Neural progenitor cell (in vitro differentiated cells): ENCODE measurements at regions not wholly inside any gene's neighbourhood (a gene's known extent, or its start where the extent isn't known, plus 50 kb on each side); places are given as distances from the start of the nearest gene placed in this dataset.
A peak's percentile ranks its signal among the peaks of the same experiment; 100 is the strongest.

Experiments
- DNase-seq: peaks from one replicate; pipeline ENCODE4 v3.0.0-alpha.2; 2016; ENCODE audit warnings: low spot score
- H2AFZ ChIP-seq: fragments of 200-600 bp; sonication (generic); replicated peaks from 2 replicates; pipeline ENCODE4 v1.6.1; 2016; ENCODE audit warnings: antibody characterized with exemption
- H3F3A ChIP-seq: fragments of 200-600 bp; sonication (generic); 2 replicates; pipeline ENCODE4 v1.6.1; 2016; ENCODE audit warnings: antibody characterized with exemption, low read depth
- H3K27ac ChIP-seq: fragments of 200-600 bp; sonication (generic); 2 replicates; pipeline ENCODE4 v1.5.1; 2016; ENCODE audit warnings: mild to moderate bottlenecking
- H3K27me3 ChIP-seq: fragments of 200-600 bp; sonication (generic); 2 replicates; pipeline ENCODE4 v1.6.1; 2016; ENCODE audit warnings: mild to moderate bottlenecking, moderate library complexity
- H3K36me3 ChIP-seq: fragments of 200-600 bp; sonication (generic); 2 replicates; pipeline ENCODE4 v1.5.1; 2016
- H3K4me1 ChIP-seq: fragments of 200-600 bp; sonication (generic); 2 replicates; pipeline ENCODE4 v1.6.1; 2016; ENCODE audit warnings: mixed run types
- H3K4me2 ChIP-seq: fragments of 200-600 bp; sonication (generic); 2 replicates; pipeline ENCODE4 v1.6.1; 2016
- H3K4me3 ChIP-seq: fragments of 200-600 bp; sonication (generic); 2 replicates; pipeline ENCODE4 v1.5.1; 2016
- H3K79me2 ChIP-seq: fragments of 200-600 bp; sonication (generic); 2 replicates; pipeline ENCODE4 v1.6.1; 2016; ENCODE audit warnings: low read depth
- H3K9ac ChIP-seq: fragments of 200-600 bp; sonication (generic); 2 replicates; pipeline ENCODE4 v1.6.1; 2016
- H3K9me3 ChIP-seq: fragments of 200-600 bp; sonication (generic); 2 replicates; pipeline ENCODE4 v1.5.1; 2016; ENCODE audit warnings: low read depth
- H4K20me1 ChIP-seq: fragments of 200-600 bp; sonication (generic); 2 replicates; pipeline ENCODE4 v1.6.1; 2016; ENCODE audit warnings: low read depth
- H3K27ac Mint-ChIP-seq: 3 replicates; pipeline ENCODE4 v1.8.0; 2021; ENCODE audit warnings: mixed read lengths
- H3K27me3 Mint-ChIP-seq: 2 replicates; pipeline ENCODE4 v1.8.0; 2022; ENCODE audit warnings: low read depth, mild to moderate bottlenecking, inconsistent platforms, moderate library complexity, mixed read lengths; ENCODE audit not compliant: insufficient read depth
- H3K36me3 Mint-ChIP-seq: 3 replicates; pipeline ENCODE4 v1.8.0; 2021; ENCODE audit warnings: mixed read lengths
- H3K4me1 Mint-ChIP-seq: 3 replicates; pipeline ENCODE4 v1.8.0; 2021; ENCODE audit warnings: mixed read lengths
- H3K4me3 Mint-ChIP-seq: 3 replicates; pipeline ENCODE4 v1.8.0; 2021; ENCODE audit warnings: mild to moderate bottlenecking, moderate library complexity, mixed read lengths
- H3K9me3 Mint-ChIP-seq: 3 replicates; pipeline ENCODE4 v1.8.0; 2020; ENCODE audit warnings: mixed read lengths
- EZH2 ChIP-seq: fragments of 200-600 bp; sonication (generic); IDR thresholded peaks from 2 replicates; pipeline ENCODE4 v1.6.1; 2017; ENCODE audit warnings: antibody characterized with exemption, mild to moderate bottlenecking, moderate library complexity
- EZH2phosphoT487 ChIP-seq: fragments of 200-600 bp; sonication (generic); IDR thresholded peaks from 2 replicates; pipeline ENCODE4 v1.6.1; 2017; ENCODE audit warnings: antibody characterized with exemption
- TF ChIP-seq, protein P1 (sequence below): fragments of 200-600 bp; sonication (generic); IDR thresholded peaks from 2 replicates; pipeline ENCODE4 v1.5.1; 2017; ENCODE audit warnings: antibody characterized with exemption, mild to moderate bottlenecking

DNA sequence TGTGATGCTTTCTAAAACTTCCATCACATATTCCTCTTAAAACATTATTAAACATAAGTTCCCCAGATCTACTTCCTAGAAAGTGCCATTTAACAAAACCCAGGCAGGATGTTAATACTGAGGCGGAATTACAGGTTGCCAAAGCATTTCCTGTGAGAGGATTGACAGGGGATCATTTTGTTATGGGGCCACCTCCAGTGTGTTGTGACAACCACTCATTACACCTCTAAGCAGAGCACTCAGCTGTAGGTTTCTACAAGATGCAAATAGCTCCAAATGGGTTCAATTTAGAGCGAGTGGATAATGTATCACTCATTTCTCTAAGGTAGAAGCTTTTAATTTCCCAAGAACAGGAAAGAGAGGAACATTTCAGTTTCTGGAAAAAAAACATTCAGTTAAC is 1429.5 kb upstream of the ACVR2A start:
- no peaks in the 10 kb centered on the region for H3K27me3 ChIP-seq
- TF ChIP-seq, protein P1, sequence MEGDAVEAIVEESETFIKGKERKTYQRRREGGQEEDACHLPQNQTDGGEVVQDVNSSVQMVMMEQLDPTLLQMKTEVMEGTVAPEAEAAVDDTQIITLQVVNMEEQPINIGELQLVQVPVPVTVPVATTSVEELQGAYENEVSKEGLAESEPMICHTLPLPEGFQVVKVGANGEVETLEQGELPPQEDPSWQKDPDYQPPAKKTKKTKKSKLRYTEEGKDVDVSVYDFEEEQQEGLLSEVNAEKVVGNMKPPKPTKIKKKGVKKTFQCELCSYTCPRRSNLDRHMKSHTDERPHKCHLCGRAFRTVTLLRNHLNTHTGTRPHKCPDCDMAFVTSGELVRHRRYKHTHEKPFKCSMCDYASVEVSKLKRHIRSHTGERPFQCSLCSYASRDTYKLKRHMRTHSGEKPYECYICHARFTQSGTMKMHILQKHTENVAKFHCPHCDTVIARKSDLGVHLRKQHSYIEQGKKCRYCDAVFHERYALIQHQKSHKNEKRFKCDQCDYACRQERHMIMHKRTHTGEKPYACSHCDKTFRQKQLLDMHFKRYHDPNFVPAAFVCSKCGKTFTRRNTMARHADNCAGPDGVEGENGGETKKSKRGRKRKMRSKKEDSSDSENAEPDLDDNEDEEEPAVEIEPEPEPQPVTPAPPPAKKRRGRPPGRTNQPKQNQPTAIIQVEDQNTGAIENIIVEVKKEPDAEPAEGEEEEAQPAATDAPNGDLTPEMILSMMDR: no peak
- TF ChIP-seq EZH2 (no peak), EZH2phosphoT487 (no peak)
- no peaks in the 10 kb centered on the region for H3K9me3 ChIP-seq
- H3K9ac ChIP-seq: no peak overlapping the region
- no peaks in the 10 kb centered on the region for H3K4me1 ChIP-seq
- no peaks in the 10 kb centered on the region for H3K27me3 Mint-ChIP-seq
- H3K27ac Mint-ChIP-seq: no peak overlapping the region
- H3K36me3 Mint-ChIP-seq: no peaks in the 10 kb centered on the region
- H3K4me3 ChIP-seq: no peak overlapping the region
- no peak overlapping the region for H3K27ac ChIP-seq
- no peaks in the 10 kb centered on the region for H3K79me2 ChIP-seq
- H3K4me2 ChIP-seq: no peak overlapping the region
- no peaks in the 10 kb centered on the region for H3K36me3 ChIP-seq
- peak overlapping the region; percentile 2 for H2AFZ ChIP-seq
- no peaks in the 10 kb centered on the region for H4K20me1 ChIP-seq
- H3K4me3 Mint-ChIP-seq: no peak overlapping the region
- DNase-seq: no peak
- H3F3A ChIP-seq: no peaks in the 10 kb centered on the region
- no peaks in the 10 kb centered on the region for H3K9me3 Mint-ChIP-seq
- H3K4me1 Mint-ChIP-seq: peaks cover 4% of the 10 kb centered on the region

DNA sequence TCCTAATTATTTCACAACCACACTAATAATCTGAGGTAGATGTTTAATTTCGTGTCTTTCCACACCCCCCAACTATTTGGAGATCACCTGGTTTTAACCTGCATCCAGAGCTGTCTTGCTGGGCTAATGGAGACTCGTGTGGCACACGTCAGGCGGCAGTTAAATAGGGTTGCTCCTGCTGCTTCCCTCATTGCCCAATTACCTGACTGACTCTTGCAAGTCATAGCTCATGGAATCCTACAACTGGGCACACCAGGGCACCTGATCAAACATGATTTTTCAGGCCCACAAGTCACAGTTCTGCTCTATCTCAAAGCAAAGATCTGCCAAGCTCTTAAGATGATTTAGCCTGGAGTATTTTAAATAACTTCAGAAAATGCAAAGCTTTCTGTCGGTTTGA is 1430.4 kb upstream of the ACVR2A start:
- no peaks in the 10 kb centered on the region for H3K27me3 Mint-ChIP-seq
- H3K27me3 ChIP-seq: no peaks in the 10 kb centered on the region
- H3K27ac Mint-ChIP-seq: no peak overlapping the region
- no peak overlapping the region for H3K4me3 ChIP-seq
- no peaks in the 10 kb centered on the region for H4K20me1 ChIP-seq
- no peaks in the 10 kb centered on the region for H3K4me1 ChIP-seq
- no peak overlapping the region for H3K9ac ChIP-seq
- no peak overlapping the region for H3K4me2 ChIP-seq
- no peaks in the 10 kb centered on the region for H3F3A ChIP-seq
- DNase-seq: no peak
- no peaks in the 10 kb centered on the region for H3K36me3 ChIP-seq
- no peaks in the 10 kb centered on the region for H3K79me2 ChIP-seq
- no peak overlapping the region for H3K27ac ChIP-seq
- H3K36me3 Mint-ChIP-seq: no peaks in the 10 kb centered on the region
- H3K4me3 Mint-ChIP-seq: no peak overlapping the region
- peaks cover 4% of the 10 kb centered on the region for H3K4me1 Mint-ChIP-seq
- no peaks in the 10 kb centered on the region for H3K9me3 ChIP-seq
- H3K9me3 Mint-ChIP-seq: no peaks in the 10 kb centered on the region
- TF ChIP-seq EZH2phosphoT487 (no peak), EZH2 (no peak)
- TF ChIP-seq, protein P1: no peak
- peak overlapping the region; percentile 52 for H2AFZ ChIP-seq

DNA sequence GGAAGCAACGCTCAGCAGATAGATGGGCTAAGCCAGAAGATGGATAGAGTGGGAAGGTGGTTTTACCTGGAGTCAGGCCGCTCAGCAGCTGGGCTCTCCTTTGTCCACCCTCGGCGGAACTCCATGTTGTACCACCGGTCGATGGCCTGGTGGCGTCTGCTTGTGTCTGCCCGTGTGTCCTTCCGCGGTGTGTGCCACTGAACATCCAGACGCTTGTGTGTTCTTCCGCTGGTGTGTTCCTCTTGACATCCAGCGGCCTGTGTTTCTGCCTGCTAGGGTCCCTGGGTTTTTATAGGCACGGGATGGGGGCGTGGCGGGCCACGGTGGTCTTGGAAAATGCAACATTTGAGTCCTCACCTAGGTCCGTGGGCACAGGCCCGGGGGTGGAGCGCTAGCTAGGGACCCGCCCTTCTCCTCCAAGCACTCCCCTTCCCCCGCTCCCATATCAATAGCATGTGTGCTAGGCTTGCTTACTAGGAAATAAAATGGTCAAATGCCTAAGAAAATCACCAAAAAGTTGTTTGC is 1431.7 kb upstream of the ACVR2A start:
- TF ChIP-seq, protein P1: no peak
- TF ChIP-seq EZH2phosphoT487 (no peak), EZH2 (no peak)

More for the DNA sequence above, 1431.7 kb upstream of the ACVR2A start:
- Histone ChIP-seq H3K27ac (no peak overlapping the region), H3K4me2 (no peak overlapping the region), H3K9ac (no peak overlapping the region), H3K27me3 (no peaks in the 10 kb centered on the region), H3K4me3 (no peak overlapping the region), H3F3A (no peaks in the 10 kb centered on the region), H4K20me1 (no peaks in the 10 kb centered on the region), H3K36me3 (no peaks in the 10 kb centered on the region), H3K4me1 (no peaks in the 10 kb centered on the region), H2AFZ (no peak overlapping the region), H3K9me3 (no peaks in the 10 kb centered on the region), H3K79me2 (no peaks in the 10 kb centered on the region)
- no peak for DNase-seq
- H3K36me3 Mint-ChIP-seq: no peaks in the 10 kb centered on the region
- H3K27me3 Mint-ChIP-seq: no peaks in the 10 kb centered on the region
- H3K27ac Mint-ChIP-seq: no peak overlapping the region
- H3K9me3 Mint-ChIP-seq: no peaks in the 10 kb centered on the region
- H3K4me1 Mint-ChIP-seq: peaks cover 4% of the 10 kb centered on the region
- H3K4me3 Mint-ChIP-seq: no peak overlapping the region
